Fibroblast of skin of left biceps (primary cell): ENCODE measurements at regions not wholly inside any gene's neighbourhood (a gene's known extent, or its start where the extent isn't known, plus 50 kb on each side); places are given as distances from the start of the nearest gene placed in this dataset.

Experiments used
- DNase-seq, 2 experiments: peaks; one replicate each; pipeline ENCODE4 v3.0.0-alpha.2; 2013; ENCODE audit warnings: low read depth in 2 of 2

- no peak for DNase-seq
Measured at GRCh38 chr16:77137045-77137444, 53.9 kb upstream of the MON1B start.
